NT2/D1 (cell line): ENCODE measurements at regions not wholly inside any gene's neighbourhood (a gene's known extent, or its start where the extent isn't known, plus 50 kb on each side); places are given as distances from the start of the nearest gene placed in this dataset.

Experiments
- SUZ12 ChIP-seq: IDR thresholded peaks from 2 replicates; pipeline ENCODE4 v1.6.1; 2011; ENCODE audit not compliant: insufficient read length, insufficient read depth; ENCODE audit errors: extremely low read depth
- ZNF274 ChIP-seq: IDR thresholded peaks from 2 replicates; pipeline ENCODE4 v1.6.1; 2011; ENCODE audit warnings: mild to moderate bottlenecking, low read depth, low read length

GRCh38 chr5:39657943-39658342 lies 233.2 kb upstream of the DAB2 start:
- TF ChIP-seq SUZ12 = no peak
- TF ChIP-seq ZNF274 = no peak
